Smooth muscle cell (in vitro differentiated cells): ENCODE measurements at regions not wholly inside any gene's neighbourhood (a gene's known extent, or its start where the extent isn't known, plus 50 kb on each side); places are given as distances from the start of the nearest gene placed in this dataset.
A peak's percentile ranks its signal among the peaks of the same experiment; 100 is the strongest.

Experiments used
- DNase-seq: peaks from one replicate; lab custom pipeline; 2025; ENCODE audit not compliant: unreplicated experiment; lab: John Stamatoyannopoulos, UW
- H2AFZ ChIP-seq: fragments of 200-600 bp; sonication (generic); 2 replicates; pipeline ENCODE4 v1.6.0; 2016; ENCODE audit warnings: antibody characterized with exemption, low read depth, mild to moderate bottlenecking
- H3F3A ChIP-seq: fragments of 200-600 bp; sonication (generic); 2 replicates; pipeline ENCODE4 v1.6.0; 2017; ENCODE audit warnings: antibody characterized with exemption, low read depth
- H3K27ac ChIP-seq: fragments of 200-600 bp; sonication (generic); 2 replicates; pipeline ENCODE4 v1.5.1; 2016; ENCODE audit warnings: low read depth, mild to moderate bottlenecking
- H3K27me3 ChIP-seq: fragments of 200-600 bp; sonication (generic); 2 replicates; pipeline ENCODE4 v1.6.1; 2016; ENCODE audit warnings: low read depth, mild to moderate bottlenecking
- H3K36me3 ChIP-seq: fragments of 200-600 bp; sonication (generic); 2 replicates; pipeline ENCODE4 v1.5.1; 2016; ENCODE audit warnings: low read depth
- H3K4me1 ChIP-seq: fragments of 200-600 bp; sonication (generic); 2 replicates; pipeline ENCODE4 v1.5.1; 2016; ENCODE audit warnings: low read depth
- H3K4me2 ChIP-seq: fragments of 200-600 bp; sonication (generic); 2 replicates; pipeline ENCODE4 v1.6.0; 2016; ENCODE audit warnings: mild to moderate bottlenecking
- H3K4me3 ChIP-seq: fragments of 200-600 bp; sonication (generic); 2 replicates; pipeline ENCODE4 v1.5.1; 2016; ENCODE audit warnings: mild to moderate bottlenecking
- H3K79me2 ChIP-seq: fragments of 200-600 bp; sonication (generic); 2 replicates; pipeline ENCODE4 v1.6.0; 2016; ENCODE audit warnings: low read depth, mild to moderate bottlenecking
- H3K9ac ChIP-seq: fragments of 200-600 bp; sonication (generic); 2 replicates; pipeline ENCODE4 v1.6.0; 2016; ENCODE audit warnings: low read depth
- H3K9me3 ChIP-seq: fragments of 200-600 bp; sonication (generic); replicated peaks from 2 replicates; pipeline ENCODE4 v1.5.1; 2016; ENCODE audit warnings: low read depth
- H4K20me1 ChIP-seq: fragments of 200-600 bp; sonication (generic); 2 replicates; pipeline ENCODE4 v1.6.0; 2016; ENCODE audit warnings: low read depth
- WGBS: methylation state at CpG from one replicate; pipeline ENCODE4 v1.1.7; 2016; ENCODE audit warnings: low lambda C conversion rate; 5-methylcytosine and 5-hydroxymethylcytosine counted together
- TF ChIP-seq, protein P1 (sequence below): fragments of 200-600 bp; sonication (generic); IDR thresholded peaks from 2 replicates; pipeline ENCODE4 v1.5.1; 2017; ENCODE audit warnings: borderline replicate concordance, mild to moderate bottlenecking, antibody characterized with exemption; ENCODE audit not compliant: insufficient read depth, poor library complexity, severe bottlenecking

DNA sequence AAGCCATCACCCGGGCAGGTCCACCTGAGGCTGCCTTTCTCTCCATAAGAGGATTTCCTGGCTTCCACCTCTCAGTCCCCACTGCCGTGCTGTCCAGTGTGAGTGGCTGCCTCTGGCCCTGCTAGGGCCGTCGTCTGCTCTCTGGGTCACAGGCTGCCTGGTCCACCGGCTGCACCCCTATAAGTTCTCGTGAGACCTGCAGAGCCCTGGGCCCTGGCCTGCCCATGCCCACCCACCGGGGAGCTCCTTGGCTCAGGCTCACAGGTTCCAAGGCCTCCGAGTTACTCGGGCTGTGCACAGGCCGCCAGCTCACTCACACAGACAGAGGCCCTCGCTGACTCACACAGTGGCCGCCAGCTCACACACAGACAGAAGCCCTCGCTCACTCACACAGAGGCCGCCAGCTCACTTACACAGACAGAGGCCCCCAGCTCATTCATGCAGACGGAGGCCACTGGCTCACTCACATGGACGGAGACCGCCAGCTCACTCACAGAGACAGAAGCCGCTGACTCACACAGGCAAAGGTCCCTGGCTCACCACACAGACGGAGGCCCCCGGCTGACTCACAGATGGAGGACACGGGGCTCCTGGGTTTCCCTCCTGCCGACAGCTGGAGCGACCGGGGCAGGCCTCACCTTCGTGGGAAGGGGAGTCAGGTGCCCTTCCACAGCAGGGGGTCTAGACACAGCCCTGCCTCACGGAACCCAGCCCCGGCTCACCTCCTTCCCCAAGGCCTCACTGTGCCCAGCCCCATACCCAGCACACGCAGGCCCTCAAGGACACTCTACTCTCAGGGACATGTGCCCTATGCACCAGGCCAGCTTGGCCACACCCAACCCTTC is 334.1 kb upstream of the MYT1L start:
- Histone ChIP-seq H3K27ac (peak overlapping the region; percentile 93), H3F3A (peaks cover 6% of the 10 kb centered on the region), H3K79me2 (no peaks in the 10 kb centered on the region), H3K27me3 (no peaks in the 10 kb centered on the region), H3K9ac (peak overlapping the region; percentile 80), H2AFZ (no peak overlapping the region), H3K36me3 (no peaks in the 10 kb centered on the region), H4K20me1 (no peaks in the 10 kb centered on the region), H3K4me3 (no peak overlapping the region), H3K4me2 (peak overlapping the region; percentile 66), H3K9me3 (no peaks in the 10 kb centered on the region), H3K4me1 (no peaks in the 10 kb centered on the region)
- TF ChIP-seq, protein P1, sequence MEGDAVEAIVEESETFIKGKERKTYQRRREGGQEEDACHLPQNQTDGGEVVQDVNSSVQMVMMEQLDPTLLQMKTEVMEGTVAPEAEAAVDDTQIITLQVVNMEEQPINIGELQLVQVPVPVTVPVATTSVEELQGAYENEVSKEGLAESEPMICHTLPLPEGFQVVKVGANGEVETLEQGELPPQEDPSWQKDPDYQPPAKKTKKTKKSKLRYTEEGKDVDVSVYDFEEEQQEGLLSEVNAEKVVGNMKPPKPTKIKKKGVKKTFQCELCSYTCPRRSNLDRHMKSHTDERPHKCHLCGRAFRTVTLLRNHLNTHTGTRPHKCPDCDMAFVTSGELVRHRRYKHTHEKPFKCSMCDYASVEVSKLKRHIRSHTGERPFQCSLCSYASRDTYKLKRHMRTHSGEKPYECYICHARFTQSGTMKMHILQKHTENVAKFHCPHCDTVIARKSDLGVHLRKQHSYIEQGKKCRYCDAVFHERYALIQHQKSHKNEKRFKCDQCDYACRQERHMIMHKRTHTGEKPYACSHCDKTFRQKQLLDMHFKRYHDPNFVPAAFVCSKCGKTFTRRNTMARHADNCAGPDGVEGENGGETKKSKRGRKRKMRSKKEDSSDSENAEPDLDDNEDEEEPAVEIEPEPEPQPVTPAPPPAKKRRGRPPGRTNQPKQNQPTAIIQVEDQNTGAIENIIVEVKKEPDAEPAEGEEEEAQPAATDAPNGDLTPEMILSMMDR: no peak
- peak; percentile 31 for DNase-seq
- 37% methylated on average over 25 of the region's 28 CpGs for WGBS

DNA sequence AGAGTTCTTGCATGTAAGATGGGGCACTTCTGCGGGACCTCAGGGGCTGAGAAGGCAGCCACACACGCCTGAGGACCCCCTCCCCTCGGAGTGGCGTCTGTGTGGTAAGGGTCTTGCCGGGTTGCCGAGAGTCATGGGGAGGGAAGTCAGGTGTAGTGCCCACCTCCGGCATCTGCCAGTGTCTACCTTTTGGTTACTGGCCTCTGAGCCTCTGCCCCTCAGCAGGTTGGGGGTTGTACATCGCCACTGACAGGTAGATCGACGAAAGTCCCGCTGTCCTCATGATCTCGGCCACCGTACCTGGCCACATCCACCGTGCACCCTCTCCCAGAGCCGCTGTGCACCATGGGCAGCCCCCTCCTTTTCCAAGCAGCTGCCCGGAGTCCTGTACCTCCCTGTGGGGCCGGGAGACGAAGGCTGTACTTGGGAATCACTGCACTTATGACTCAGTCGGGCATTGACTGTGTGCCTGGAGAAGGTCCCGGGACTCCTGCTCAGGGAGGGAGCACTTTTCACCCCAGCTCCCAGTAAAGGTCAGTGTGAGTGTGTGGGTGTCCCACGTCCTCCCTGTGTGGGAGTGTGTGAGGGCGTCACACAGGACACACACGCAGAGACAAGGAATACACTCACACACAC is 332.4 kb upstream of the MYT1L start:
- 70% methylated on average over 23 of the region's 23 CpGs for WGBS
- H3K36me3 ChIP-seq: no peaks in the 10 kb centered on the region
- no peaks in the 10 kb centered on the region for H3K4me1 ChIP-seq
- H3K79me2 ChIP-seq: no peaks in the 10 kb centered on the region
- H3K27me3 ChIP-seq: no peaks in the 10 kb centered on the region
- no peaks in the 10 kb centered on the region for H4K20me1 ChIP-seq
- peak overlapping the region; percentile 80 for H3K9ac ChIP-seq
- H2AFZ ChIP-seq: peak overlapping the region; percentile 21
- peak overlapping the region; percentile 66 for H3K4me2 ChIP-seq
- no peak overlapping the region for H3K4me3 ChIP-seq
- no peaks in the 10 kb centered on the region for H3K9me3 ChIP-seq
- peak overlapping the region; percentile 93 for H3K27ac ChIP-seq
- TF ChIP-seq, protein P1: no peak
- DNase-seq: no peak
- H3F3A ChIP-seq: peaks cover 6% of the 10 kb centered on the region

DNA sequence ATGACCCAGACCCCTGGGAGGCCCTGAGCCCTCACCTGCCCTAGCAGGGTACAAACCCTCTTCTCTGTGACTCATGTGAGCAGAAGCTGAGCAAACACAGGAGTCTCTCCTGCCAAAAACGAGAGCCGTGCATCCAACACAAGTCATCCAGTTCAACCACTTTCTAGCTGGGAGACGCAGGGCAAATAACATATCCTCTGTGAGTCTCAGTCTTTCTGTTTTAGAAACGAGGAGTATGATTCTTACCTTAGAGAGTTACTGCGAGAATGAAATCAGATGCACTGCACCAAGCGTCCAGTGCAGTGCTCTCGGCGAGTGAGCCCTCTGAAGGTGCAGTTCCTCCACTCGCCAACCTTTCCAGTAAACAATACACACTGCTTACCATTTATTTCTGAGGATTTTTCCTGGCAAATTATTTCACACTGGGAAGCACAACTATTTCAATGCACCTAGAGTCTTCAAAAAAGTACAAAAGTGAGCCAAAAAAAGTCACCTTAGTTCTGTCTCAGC is 331.8 kb upstream of the MYT1L start:
- Histone ChIP-seq H3K79me2 (no peaks in the 10 kb centered on the region), H4K20me1 (no peaks in the 10 kb centered on the region), H3K4me3 (no peak overlapping the region), H3K9ac (no peak overlapping the region), H3K9me3 (no peaks in the 10 kb centered on the region), H3K4me2 (peak overlapping the region; percentile 12), H2AFZ (no peak overlapping the region), H3K4me1 (no peaks in the 10 kb centered on the region), H3F3A (peaks cover 6% of the 10 kb centered on the region), H3K27ac (peak overlapping the region; percentile 93), H3K36me3 (no peaks in the 10 kb centered on the region), H3K27me3 (no peaks in the 10 kb centered on the region)
- WGBS: 81% methylated on average over 9 of the region's 9 CpGs
- no peak for DNase-seq
- TF ChIP-seq, protein P1: no peak
